Neuron (in vitro differentiated cells): ENCODE measurements at regions not wholly inside any gene's neighbourhood (a gene's known extent, or its start where the extent isn't known, plus 50 kb on each side); places are given as distances from the start of the nearest gene placed in this dataset.
A peak's percentile ranks its signal among the peaks of the same experiment; 100 is the strongest.

Experiments used
- H2AFZ ChIP-seq: one replicate; pipeline ENCODE4 v1.6.1; 2013; ENCODE audit warnings: low read depth, mild to moderate bottlenecking, inconsistent platforms, low read length, moderate library complexity
- H3K27me3 ChIP-seq: one replicate; pipeline ENCODE4 v1.6.1; 2013; ENCODE audit warnings: low read length; ENCODE audit not compliant: insufficient read depth
- H3K36me3 ChIP-seq: one replicate; pipeline ENCODE4 v1.6.1; 2013; ENCODE audit warnings: low read length; ENCODE audit not compliant: insufficient read depth
- H3K4me1 ChIP-seq: one replicate; pipeline ENCODE4 v1.6.1; 2013; ENCODE audit warnings: low read length; ENCODE audit not compliant: insufficient read depth
- H3K4me3 ChIP-seq: 2 replicates; pipeline ENCODE4 v1.5.1; 2013; ENCODE audit warnings: mild to moderate bottlenecking, low read length, moderate library complexity
- H3K9me3 ChIP-seq: one replicate; pipeline ENCODE4 v1.6.1; 2013; ENCODE audit warnings: low read length

DNA sequence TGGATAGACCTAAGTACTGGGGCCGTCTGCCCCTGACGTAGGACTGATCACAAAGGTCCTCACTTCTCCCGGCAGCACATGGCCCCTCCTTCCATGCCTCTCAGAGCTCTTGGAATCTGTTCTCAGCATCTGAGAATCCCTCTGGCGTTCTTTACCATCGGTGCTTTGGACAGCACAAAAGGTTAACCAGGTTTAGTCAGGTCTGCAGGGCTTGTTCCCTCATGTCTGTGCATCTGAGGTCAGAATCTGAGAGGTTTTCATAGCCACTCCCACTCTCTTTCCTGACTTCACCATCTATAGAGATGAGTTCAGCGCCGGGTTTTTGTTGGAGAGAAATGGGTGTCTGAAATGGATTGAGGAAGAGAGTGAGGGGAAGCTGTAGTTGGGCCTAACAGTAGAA, 130.0 kb upstream of the ARHGAP5 start:
- Histone ChIP-seq H3K36me3 (no peaks in the 10 kb centered on the region), H3K4me1 (peaks cover 20% of the 10 kb centered on the region), H2AFZ (no peak overlapping the region), H3K4me3 (no peak overlapping the region), H3K9me3 (no peaks in the 10 kb centered on the region), H3K27me3 (peaks cover 2% of the 10 kb centered on the region)

DNA sequence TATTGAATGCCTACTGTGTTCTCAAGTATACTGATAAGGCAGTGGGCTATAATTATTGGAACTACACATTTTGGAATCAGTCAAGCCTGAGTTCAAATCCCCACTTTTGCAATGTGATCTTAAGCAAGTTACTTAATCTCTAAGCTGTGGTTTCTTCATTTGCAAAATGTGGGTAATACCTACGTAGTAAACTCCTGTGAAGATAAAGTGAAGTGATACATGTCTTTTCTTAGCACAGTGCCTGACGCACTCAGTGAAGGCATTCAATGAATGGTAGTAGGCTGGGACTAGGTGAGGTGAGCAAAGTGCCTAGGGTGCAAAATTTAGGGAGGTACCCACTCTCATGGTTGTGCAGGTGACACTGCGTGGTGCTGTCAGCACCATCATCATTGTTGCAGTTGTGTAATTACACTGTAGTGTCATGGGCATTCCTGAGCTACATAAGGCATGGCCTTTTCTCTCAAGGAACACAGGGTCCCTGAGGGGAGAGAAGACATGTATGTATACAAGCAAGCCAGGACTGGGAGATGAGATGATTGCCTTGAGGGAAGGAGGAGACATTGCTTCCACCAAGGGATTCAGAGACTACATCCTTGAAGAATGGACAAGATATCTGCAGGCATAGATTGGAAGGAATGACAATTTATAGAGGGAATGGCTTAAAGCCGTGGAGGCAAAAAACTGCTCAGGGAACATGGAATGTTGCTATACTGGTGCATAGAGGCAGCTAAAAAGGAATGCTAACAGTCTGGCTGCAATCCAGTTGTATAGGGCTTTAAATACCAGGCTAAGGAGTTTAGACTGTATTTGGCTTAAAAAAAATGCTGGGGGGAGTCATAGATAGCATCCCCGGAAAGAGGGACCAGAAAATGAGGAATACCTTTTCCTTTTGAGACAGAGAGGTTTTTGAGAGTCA, 129.2 kb upstream of the ARHGAP5 start:
- Histone ChIP-seq H3K9me3 (no peaks in the 10 kb centered on the region), H2AFZ (no peak overlapping the region), H3K36me3 (no peaks in the 10 kb centered on the region), H3K4me3 (no peak overlapping the region), H3K27me3 (no peaks in the 10 kb centered on the region), H3K4me1 (peaks cover 20% of the 10 kb centered on the region)

DNA sequence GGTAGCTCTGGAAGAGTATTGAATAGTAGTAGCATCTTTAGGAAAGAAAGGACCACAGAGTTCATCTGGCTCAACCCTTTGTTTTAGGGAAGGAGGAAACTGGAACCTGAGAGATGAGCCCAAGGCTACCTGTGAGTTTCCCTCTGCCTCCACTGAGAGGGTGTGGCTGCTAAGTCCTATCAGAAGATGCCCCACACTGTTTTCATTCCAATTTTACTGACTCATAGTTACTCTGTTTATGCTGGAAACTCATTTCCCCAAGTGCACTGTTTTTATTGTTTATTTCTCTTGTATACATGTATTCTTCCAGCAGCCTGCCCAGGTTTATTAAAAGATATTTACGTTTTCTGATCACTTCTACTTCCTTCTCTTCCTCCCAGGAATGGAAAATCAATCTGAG, 127.4 kb upstream of the ARHGAP5 start:
- no peaks in the 10 kb centered on the region for H3K9me3 ChIP-seq
- no peaks in the 10 kb centered on the region for H3K36me3 ChIP-seq
- peaks cover 13% of the 10 kb centered on the region for H3K4me1 ChIP-seq
- no peak overlapping the region for H2AFZ ChIP-seq
- H3K4me3 ChIP-seq: no peak overlapping the region
- H3K27me3 ChIP-seq: no peaks in the 10 kb centered on the region

DNA sequence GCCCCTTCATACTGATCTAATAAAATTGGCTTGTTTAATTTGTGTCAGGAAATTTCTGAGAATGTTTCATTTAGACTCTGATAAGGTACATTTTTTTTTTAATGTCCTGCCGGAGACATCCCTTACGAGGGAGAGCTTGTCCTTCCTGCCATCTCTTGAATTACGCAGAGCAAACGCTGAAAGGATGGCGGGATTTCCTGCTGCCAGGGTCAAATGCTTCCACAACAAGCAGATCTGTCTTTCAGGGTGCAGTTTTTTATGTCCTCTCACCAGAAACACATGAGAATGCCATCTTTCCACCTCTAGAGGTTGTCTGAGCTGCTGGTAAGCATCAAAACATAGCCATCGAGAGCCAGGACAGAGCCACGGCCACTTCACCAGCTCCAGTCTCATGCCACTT, 126.8 kb upstream of the ARHGAP5 start:
- H3K4me3 ChIP-seq: no peak overlapping the region

DNA sequence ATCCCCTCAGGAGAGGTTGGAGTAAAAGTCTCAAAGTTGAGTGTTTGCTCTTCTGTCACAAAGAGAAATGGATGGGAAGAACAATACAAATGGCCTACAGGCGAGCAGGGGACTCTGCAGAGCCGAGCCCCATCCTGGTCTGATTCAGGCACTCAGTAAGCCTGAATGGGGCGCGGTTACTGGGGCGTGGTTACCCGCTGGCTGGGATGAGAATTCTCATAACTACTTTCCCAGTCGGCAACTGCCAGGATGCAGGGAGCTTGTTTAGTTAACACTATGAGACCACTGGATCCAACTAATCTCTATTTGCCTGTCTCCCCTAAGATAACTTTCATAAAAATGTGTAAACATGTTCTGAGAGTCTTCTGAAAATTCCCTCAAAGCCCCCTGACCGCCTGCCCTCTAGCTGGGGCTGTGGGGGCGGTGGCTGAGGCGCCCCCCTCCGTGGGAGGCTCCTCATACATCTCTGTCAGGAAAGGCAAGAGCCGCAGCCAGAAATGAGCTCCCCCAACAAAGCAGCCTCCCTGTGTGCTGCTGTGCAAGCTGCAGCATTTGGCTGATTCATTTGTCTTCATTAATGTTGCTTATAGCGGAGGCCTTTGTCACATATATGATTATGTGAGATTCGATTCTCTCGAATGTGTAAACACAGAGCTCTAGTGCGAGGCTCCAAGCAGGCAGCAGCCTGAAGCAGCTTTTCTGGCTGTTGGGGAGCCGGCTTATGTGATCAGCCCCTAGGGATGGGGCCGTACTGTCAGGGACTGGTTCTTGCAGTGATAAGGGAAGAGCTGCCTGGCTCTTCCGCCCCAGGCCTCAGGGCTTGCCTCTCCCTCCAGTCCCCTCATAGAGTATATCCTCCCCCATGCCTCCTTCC, 126.1 kb upstream of the ARHGAP5 start:
- no peaks in the 10 kb centered on the region for H3K27me3 ChIP-seq
- no peak overlapping the region for H3K4me3 ChIP-seq
- peak overlapping the region; percentile 41 for H2AFZ ChIP-seq
- peaks cover 13% of the 10 kb centered on the region for H3K4me1 ChIP-seq
- H3K36me3 ChIP-seq: no peaks in the 10 kb centered on the region
- H3K9me3 ChIP-seq: no peaks in the 10 kb centered on the region

More for the DNA sequence above, 126.8 kb upstream of the ARHGAP5 start:
- H2AFZ ChIP-seq: peak overlapping the region; percentile 41
- H3K4me1 ChIP-seq: peaks cover 13% of the 10 kb centered on the region
- H3K9me3 ChIP-seq: no peaks in the 10 kb centered on the region
- no peaks in the 10 kb centered on the region for H3K36me3 ChIP-seq
- no peaks in the 10 kb centered on the region for H3K27me3 ChIP-seq

DNA sequence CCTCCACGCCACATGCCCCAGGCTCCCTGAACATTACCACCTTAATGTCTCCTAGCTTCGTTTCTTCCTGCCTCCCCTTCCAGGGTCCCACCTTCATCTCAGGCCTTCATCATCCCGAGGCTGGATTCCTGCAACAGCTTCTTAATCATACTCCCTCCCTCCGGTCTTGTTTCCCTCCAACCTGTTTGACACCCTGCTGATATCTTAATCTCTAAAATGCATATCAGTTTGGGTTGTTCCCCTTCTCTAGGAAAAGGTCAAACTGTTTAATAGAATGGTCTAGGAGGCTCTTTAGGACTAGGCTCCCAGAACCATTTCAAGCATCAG, 125.5 kb upstream of the ARHGAP5 start:
- Histone ChIP-seq H3K36me3 (no peaks in the 10 kb centered on the region), H3K4me1 (peaks cover 13% of the 10 kb centered on the region), H2AFZ (no peak overlapping the region), H3K9me3 (no peaks in the 10 kb centered on the region), H3K27me3 (no peaks in the 10 kb centered on the region), H3K4me3 (no peak overlapping the region)

DNA sequence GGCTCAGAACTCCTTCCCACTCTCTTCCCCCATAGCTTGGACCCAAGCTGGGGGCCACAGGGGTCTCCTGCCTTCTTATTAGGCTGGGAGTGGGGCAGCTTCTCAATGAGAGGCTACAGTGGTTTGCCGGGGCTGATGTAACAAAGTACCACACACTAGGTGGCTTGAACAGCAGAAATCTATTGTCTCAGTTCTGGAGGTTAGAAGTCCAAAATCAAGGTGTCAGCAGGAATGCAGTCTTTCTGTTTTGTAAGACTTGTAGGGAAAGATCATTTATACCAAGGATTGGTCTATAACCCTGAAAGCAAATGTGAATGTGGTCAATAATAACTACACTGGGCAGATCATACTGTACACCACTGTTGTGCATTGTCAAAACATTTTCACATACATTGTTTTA, 124.5 kb upstream of the ARHGAP5 start:
- no peaks in the 10 kb centered on the region for H3K9me3 ChIP-seq
- no peaks in the 10 kb centered on the region for H3K27me3 ChIP-seq
- no peak overlapping the region for H2AFZ ChIP-seq
- no peaks in the 10 kb centered on the region for H3K36me3 ChIP-seq
- no peak overlapping the region for H3K4me3 ChIP-seq
- peaks cover 13% of the 10 kb centered on the region for H3K4me1 ChIP-seq

DNA sequence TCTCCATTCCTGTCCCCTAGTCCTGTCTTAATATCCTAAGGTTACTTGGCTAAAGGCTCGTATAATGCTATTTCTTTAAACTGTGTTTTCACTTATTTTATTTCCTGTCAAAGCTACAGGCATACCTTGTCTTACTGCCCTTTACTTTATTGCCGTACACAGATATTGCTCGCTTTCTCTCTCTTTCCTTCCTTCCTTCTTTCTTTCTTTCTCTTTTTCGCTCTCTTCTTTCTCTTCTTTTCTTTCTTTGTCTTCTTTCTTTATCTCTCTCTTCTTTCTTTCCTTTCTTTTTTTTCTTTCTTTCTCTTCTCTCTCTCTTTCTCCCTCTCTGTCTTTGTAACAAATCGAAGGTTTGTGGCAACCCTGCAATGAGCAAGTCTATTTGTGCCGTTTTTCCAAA, 123.9 kb upstream of the ARHGAP5 start:
- peaks cover 13% of the 10 kb centered on the region for H3K4me1 ChIP-seq
- no peaks in the 10 kb centered on the region for H3K27me3 ChIP-seq
- no peaks in the 10 kb centered on the region for H3K9me3 ChIP-seq
- no peak overlapping the region for H3K4me3 ChIP-seq
- no peak overlapping the region for H2AFZ ChIP-seq
- no peaks in the 10 kb centered on the region for H3K36me3 ChIP-seq

DNA sequence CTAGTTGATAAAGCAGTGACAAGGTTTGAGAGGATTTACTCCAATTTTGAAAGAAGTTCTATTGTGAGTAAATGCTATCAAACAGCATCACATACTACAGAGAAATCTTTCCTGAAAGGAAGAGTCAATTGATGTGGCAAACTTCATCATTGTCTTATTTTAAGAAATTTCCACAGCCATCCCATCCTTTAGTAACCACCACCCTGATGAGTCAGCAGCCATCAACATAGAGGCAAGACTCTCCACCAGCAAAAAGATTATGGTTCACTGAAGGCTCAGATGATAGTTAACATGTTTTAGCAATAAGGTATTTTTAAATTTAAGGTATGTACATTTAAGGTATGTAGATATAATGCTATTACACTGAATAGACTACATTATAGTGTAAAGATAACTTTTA, 122.1 kb upstream of the ARHGAP5 start:
- Histone ChIP-seq H3K4me1 (peaks cover 13% of the 10 kb centered on the region), H3K4me3 (no peak overlapping the region), H3K36me3 (no peaks in the 10 kb centered on the region), H3K27me3 (no peaks in the 10 kb centered on the region), H2AFZ (no peak overlapping the region), H3K9me3 (no peaks in the 10 kb centered on the region)

DNA sequence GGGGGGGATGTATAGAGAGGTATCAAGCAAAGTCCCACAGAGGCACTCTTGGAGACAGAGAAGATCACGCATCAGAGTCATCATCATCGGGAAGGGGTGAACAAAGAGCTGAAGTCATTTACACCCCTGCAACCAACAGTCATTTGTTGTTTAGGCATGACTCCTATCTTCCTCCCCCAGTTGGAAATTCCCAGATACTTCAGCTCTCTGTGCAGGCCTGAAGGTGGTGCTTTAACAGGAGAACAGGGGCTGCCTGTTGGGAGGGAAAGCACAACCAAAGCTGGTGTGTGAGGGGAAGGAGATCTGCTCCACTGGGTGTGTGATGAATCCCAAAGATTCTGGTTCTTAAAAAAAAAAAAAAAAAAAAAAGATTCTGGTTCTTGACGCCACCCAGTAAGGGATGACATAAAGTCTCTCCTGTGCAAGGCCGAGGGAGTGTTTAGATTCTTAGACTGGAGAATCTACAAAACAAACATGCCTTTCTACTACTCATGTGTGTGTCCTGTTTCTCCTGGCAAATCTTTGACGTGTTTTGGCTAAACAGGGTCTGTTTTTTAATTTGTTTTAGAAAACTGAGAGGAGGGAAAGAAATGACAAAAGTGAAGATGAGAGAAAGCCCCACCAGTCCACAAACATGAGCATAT, 121.0 kb upstream of the ARHGAP5 start:
- H3K4me1 ChIP-seq: peaks cover 5% of the 10 kb centered on the region

DNA sequence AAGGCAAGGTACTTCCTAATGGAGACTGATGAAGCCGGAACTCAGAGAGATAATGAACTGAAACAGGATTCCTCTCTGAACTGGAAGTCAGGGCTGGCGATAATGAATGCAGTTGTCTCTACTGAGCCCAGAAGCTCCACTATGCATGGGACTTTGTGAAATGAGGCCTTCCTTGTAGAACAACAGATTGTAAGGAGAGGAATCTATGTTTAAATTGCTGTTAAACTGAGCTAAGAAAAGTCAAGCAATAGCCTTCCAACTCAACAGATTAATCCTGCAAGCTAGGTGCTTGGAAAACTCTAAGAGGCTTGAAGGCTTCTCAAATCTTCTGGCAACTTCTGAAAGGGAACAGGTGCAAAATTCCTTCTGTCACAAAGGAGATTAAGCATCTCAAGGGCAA, 119.5 kb upstream of the ARHGAP5 start:
- no peaks in the 10 kb centered on the region for H3K27me3 ChIP-seq
- no peaks in the 10 kb centered on the region for H3K4me1 ChIP-seq
- no peak overlapping the region for H3K4me3 ChIP-seq
- no peaks in the 10 kb centered on the region for H3K36me3 ChIP-seq
- no peaks in the 10 kb centered on the region for H3K9me3 ChIP-seq
- no peak overlapping the region for H2AFZ ChIP-seq

More for the DNA sequence above, 121.0 kb upstream of the ARHGAP5 start:
- Histone ChIP-seq H3K4me3 (no peak overlapping the region), H3K9me3 (no peaks in the 10 kb centered on the region), H3K27me3 (no peaks in the 10 kb centered on the region), H2AFZ (no peak overlapping the region), H3K36me3 (no peaks in the 10 kb centered on the region)

DNA sequence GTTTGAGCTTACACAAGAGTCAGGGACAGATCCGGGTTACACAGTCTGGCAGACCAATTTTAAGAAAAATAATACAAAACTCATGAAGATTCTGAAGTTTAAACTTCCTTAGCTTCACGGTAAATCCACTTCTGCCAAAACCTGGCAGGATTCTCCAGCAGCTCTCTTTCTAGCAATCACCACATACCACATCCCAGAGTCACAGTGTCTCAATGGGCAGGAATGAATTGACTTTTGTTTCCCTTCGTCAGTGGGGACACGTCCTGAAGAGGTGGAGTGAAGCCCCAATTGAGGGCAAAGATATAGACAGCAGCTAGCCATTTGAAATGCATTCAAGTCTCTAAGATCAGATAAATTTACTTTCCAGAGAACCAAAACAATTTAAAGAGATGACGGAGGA, 117.1 kb upstream of the ARHGAP5 start:
- no peak overlapping the region for H3K4me3 ChIP-seq
- H3K36me3 ChIP-seq: no peaks in the 10 kb centered on the region
- peaks cover 10% of the 10 kb centered on the region for H3K4me1 ChIP-seq
- no peaks in the 10 kb centered on the region for H3K27me3 ChIP-seq
- H3K9me3 ChIP-seq: no peaks in the 10 kb centered on the region
- H2AFZ ChIP-seq: no peak overlapping the region

DNA sequence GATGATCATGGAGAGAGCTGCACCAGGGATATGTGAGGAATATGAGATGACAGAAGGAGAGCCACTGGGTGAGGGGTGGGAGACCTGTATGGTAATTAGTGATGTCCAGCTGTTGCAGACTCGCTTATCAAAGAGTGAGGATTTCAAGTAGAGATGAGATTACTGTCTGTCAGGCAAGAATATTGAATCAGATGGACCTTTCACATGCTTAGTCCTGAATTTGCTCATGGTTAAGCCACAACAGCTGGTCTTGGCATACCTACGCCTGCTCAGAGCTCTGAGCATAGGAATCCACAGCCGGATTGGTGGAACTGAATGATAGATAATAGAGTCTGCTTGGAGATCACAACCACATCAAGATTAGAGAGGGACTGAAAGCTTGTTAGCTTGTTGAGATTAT, 115.2 kb upstream of the ARHGAP5 start:
- no peaks in the 10 kb centered on the region for H3K27me3 ChIP-seq
- no peak overlapping the region for H3K4me3 ChIP-seq
- H2AFZ ChIP-seq: no peak overlapping the region
- H3K36me3 ChIP-seq: no peaks in the 10 kb centered on the region
- H3K9me3 ChIP-seq: no peaks in the 10 kb centered on the region
- peaks cover 10% of the 10 kb centered on the region for H3K4me1 ChIP-seq
